ENCODE measurements at regions not wholly inside any gene's neighbourhood (a gene's known extent, or its start where the extent isn't known, plus 50 kb on each side); places are given as distances from the start of the nearest gene placed in this dataset.

DNA sequence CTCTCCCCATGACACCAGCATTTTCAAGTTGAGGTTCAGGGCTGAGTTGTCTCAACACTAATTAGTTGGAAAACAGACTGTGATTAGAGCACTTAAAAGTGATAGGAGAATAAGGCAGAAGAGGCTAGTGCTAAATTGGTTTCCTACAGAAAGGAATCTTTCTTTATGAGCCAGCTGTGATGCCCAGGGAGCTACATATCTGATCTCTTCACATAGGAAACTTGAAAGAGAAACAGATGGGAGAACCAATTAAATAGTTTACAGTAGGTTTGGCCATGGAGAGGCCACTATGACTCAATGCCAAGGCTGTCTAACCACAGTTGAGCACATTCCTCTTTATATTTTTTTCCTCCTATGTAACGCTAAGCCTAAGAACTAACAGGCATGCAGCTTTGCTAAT, 418.3 kb upstream of the CYRIA start:
- H3K36me3 ChIP-seq (ENCODE audit: control insufficient read depth, insufficient read depth, low read length), result no peaks in the 10 kb centered on the region
- no peak overlapping the region for H3K4me3 ChIP-seq (ENCODE audit: low read depth, low read length)
- no peaks in the 10 kb centered on the region for H3K4me1 ChIP-seq (ENCODE audit: control insufficient read depth, insufficient read depth, low read length)
- H3K27me3 ChIP-seq (ENCODE audit: control insufficient read depth, insufficient read depth, low read length), result no peaks in the 10 kb centered on the region
- no peaks in the 10 kb centered on the region for H3K9me3 ChIP-seq (ENCODE audit: control insufficient read depth, insufficient read depth, low read length)
- H3K9ac ChIP-seq (ENCODE audit: low read depth, low read length), result no peak overlapping the region

DNA sequence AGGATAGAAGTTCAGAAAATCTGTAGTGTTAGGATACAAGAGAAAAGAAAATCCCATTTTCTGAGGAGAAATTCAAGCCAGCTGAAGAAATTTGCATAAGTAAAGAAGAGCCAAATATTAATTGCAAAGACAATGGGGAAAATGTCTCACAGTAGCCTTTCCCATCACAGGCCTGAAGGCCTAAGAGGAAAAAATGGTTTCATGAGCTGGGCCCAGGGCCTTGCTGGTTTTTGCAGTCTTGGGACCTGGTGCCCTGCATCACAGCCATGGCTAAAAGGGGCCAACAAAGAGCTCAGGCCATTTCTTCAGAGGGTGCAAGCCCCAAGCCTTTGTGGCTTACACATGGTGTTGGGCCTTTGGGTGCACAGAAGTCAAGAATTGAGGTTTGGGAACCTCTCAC, 413.6 kb upstream of the CYRIA start:
- H3K9ac ChIP-seq (ENCODE audit: low read depth, low read length), result no peak overlapping the region
- H3K4me1 ChIP-seq (ENCODE audit: control insufficient read depth, insufficient read depth, low read length), result no peaks in the 10 kb centered on the region
- H3K9me3 ChIP-seq (ENCODE audit: control insufficient read depth, insufficient read depth, low read length), result no peaks in the 10 kb centered on the region
- H3K36me3 ChIP-seq (ENCODE audit: control insufficient read depth, insufficient read depth, low read length), result no peaks in the 10 kb centered on the region
- no peak overlapping the region for H3K4me3 ChIP-seq (ENCODE audit: low read depth, low read length)
- no peaks in the 10 kb centered on the region for H3K27me3 ChIP-seq (ENCODE audit: control insufficient read depth, insufficient read depth, low read length)

DNA sequence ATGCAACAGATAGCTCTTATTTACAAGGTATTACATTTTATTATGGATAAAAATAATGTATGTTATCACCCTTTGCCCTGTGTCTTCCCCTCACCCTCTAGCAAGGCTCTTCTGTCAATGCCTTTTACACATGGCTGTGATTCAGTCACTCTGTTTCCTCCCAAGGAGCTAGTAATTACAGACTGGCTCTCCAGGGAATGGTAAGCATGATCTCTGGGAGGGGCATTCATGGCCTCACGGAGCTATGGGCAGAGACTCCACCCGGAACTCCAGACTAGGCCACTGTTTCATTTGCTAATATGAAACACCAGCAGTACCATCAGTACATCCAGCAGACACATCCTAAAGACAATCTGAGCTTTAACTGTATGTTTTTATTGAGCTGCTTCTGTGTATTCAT, 410.9 kb upstream of the CYRIA start:
- Histone ChIP-seq H3K9ac (ENCODE audit: low read depth, low read length) (no peak overlapping the region), H3K9me3 (ENCODE audit: control insufficient read depth, insufficient read depth, low read length) (no peaks in the 10 kb centered on the region), H3K4me1 (ENCODE audit: control insufficient read depth, insufficient read depth, low read length) (no peaks in the 10 kb centered on the region), H3K36me3 (ENCODE audit: control insufficient read depth, insufficient read depth, low read length) (no peaks in the 10 kb centered on the region), H3K4me3 (ENCODE audit: low read depth, low read length) (no peak overlapping the region), H3K27me3 (ENCODE audit: control insufficient read depth, insufficient read depth, low read length) (no peaks in the 10 kb centered on the region)

DNA sequence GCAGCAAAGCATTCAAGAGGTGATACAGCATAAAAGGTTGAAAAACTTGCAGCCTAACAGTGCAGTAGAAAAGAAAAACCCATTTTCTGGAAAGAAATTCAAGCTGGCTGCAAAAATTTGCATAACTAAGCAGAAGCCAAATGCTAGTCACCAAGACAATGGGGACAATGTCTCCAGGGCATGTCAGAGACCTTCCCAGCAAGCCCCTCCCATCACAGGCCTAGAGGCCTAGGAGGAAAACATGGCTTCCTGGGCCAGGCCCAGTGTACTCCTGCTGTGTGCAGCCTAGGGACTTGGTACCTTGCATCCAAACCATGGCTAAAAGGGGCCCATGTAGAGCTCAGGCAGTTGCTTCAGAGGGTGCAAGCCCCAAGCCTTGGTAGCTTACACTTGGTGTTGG, 405.1 kb upstream of the CYRIA start:
- Histone ChIP-seq H3K27me3 (ENCODE audit: control insufficient read depth, insufficient read depth, low read length) (no peaks in the 10 kb centered on the region), H3K9me3 (ENCODE audit: control insufficient read depth, insufficient read depth, low read length) (peaks cover 3% of the 10 kb centered on the region), H3K9ac (ENCODE audit: low read depth, low read length) (no peak overlapping the region), H3K36me3 (ENCODE audit: control insufficient read depth, insufficient read depth, low read length) (no peaks in the 10 kb centered on the region), H3K4me3 (ENCODE audit: low read depth, low read length) (no peak overlapping the region), H3K4me1 (ENCODE audit: control insufficient read depth, insufficient read depth, low read length) (no peaks in the 10 kb centered on the region)

DNA sequence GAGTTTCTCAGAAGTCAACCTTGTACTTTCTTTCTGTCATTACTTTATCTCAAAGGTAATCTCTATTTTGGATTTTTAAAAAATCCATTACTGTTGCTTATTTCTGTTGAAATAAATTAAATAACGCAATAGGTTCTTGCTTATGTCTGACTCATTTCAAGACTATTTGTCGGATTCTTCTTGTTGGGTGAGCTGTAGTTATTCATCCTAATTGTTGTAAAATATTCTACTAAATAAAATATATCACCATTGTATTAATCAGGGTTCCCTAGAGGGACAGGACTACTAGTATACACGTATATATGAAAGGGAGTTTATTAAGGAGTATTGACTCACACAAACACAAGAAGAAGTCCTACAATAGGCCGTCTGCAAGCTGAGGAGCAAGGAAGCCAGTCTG, 403.9 kb upstream of the CYRIA start:
- Histone ChIP-seq H3K4me3 (ENCODE audit: low read depth, low read length) (no peak overlapping the region), H3K27me3 (ENCODE audit: control insufficient read depth, insufficient read depth, low read length) (no peaks in the 10 kb centered on the region), H3K9me3 (ENCODE audit: control insufficient read depth, insufficient read depth, low read length) (peaks cover 3% of the 10 kb centered on the region), H3K36me3 (ENCODE audit: control insufficient read depth, insufficient read depth, low read length) (no peaks in the 10 kb centered on the region), H3K9ac (ENCODE audit: low read depth, low read length) (no peak overlapping the region), H3K4me1 (ENCODE audit: control insufficient read depth, insufficient read depth, low read length) (no peaks in the 10 kb centered on the region)

DNA sequence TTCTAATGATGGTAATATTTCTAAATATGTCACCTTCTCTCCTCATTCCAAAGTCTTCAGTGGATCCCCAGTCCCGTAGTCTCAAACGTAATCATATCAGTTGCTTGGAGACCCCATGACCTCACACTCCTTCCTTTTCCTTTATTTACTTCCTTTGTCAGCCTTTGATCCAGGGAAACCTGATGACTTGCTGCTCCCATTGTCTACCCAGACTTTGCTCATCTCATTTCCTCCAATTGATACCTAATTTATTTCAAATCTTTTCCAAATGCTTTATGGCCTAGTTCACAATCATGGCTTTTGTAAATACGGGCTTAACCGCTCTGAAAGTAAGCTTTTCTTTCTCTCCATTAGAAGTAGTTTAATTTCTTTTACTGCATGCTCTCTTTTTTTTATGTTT, 402.4 kb upstream of the CYRIA start:
- Histone ChIP-seq H3K9me3 (ENCODE audit: control insufficient read depth, insufficient read depth, low read length) (peaks cover 3% of the 10 kb centered on the region), H3K4me1 (ENCODE audit: control insufficient read depth, insufficient read depth, low read length) (no peaks in the 10 kb centered on the region), H3K4me3 (ENCODE audit: low read depth, low read length) (no peak overlapping the region), H3K9ac (ENCODE audit: low read depth, low read length) (no peak overlapping the region), H3K27me3 (ENCODE audit: control insufficient read depth, insufficient read depth, low read length) (no peaks in the 10 kb centered on the region), H3K36me3 (ENCODE audit: control insufficient read depth, insufficient read depth, low read length) (no peaks in the 10 kb centered on the region)

DNA sequence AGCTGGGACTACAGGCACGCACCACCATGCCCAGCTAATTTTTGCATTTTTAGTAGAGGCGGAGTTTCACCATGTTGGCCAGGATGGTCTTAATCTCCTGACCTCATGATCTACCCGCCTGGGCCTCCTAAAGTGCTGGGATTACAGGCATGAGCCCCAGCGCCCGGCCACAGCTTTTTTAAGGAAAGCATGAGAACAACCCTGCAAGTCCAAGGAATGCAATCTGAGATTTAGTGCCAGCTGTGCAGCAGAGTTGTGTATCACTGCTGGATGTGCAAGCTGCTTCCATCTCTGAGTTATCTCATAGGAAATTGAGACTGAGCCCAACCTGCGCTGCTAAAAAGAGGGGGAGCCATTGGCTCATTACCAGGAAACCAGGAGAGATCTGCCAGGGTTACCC, 399.9 kb upstream of the CYRIA start:
- no peak overlapping the region for H3K4me3 ChIP-seq (ENCODE audit: low read depth, low read length)
- no peaks in the 10 kb centered on the region for H3K4me1 ChIP-seq (ENCODE audit: control insufficient read depth, insufficient read depth, low read length)
- no peaks in the 10 kb centered on the region for H3K36me3 ChIP-seq (ENCODE audit: control insufficient read depth, insufficient read depth, low read length)
- no peaks in the 10 kb centered on the region for H3K27me3 ChIP-seq (ENCODE audit: control insufficient read depth, insufficient read depth, low read length)
- H3K9me3 ChIP-seq (ENCODE audit: control insufficient read depth, insufficient read depth, low read length), result no peaks in the 10 kb centered on the region
- no peak overlapping the region for H3K9ac ChIP-seq (ENCODE audit: low read depth, low read length)

DNA sequence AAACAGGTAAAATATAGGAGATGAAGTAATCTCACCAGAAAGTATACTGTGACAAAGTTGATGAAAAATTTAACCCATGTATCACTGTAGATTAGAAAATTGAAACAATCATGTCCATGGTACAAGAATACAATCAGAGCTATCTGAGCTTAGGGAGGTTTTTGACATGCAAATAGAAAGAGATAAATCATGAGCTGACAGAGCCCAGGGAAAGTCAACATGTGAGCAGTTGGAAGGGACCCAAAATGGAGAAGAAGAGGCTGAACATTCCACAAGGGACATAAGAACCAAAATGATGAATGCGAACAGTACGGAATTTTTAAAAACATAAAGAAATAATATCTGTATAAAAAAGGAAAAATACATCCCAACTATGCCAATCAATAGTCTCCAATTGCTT, 395.4 kb upstream of the CYRIA start:
- Histone ChIP-seq H3K36me3 (ENCODE audit: control insufficient read depth, insufficient read depth, low read length) (no peaks in the 10 kb centered on the region), H3K4me1 (ENCODE audit: control insufficient read depth, insufficient read depth, low read length) (peaks cover 15% of the 10 kb centered on the region), H3K9me3 (ENCODE audit: control insufficient read depth, insufficient read depth, low read length) (no peaks in the 10 kb centered on the region), H3K27me3 (ENCODE audit: control insufficient read depth, insufficient read depth, low read length) (no peaks in the 10 kb centered on the region), H3K9ac (ENCODE audit: low read depth, low read length) (no peak overlapping the region), H3K4me3 (ENCODE audit: low read depth, low read length) (no peak overlapping the region)

DNA sequence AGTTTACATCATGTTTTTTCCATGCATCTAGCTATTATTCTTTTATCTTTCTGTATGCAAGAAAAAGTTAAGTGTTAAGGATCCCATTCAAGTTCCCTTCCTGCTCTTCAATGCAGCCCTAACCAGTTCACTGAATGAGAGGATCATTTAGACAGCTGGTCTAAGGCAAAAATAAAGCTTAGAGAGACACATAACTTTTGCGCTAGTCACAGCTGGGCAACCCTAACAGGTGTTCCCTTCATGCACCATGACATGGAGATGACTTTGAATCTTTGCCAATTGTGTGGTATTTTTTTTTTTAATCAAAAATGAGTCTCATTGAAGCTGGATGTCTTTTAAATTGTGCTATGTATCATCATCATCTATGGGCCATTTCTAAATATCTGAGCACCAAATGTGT, 393.8 kb upstream of the CYRIA start:
- H3K4me1 ChIP-seq (ENCODE audit: control insufficient read depth, insufficient read depth, low read length), result peaks cover 15% of the 10 kb centered on the region
- H3K27me3 ChIP-seq (ENCODE audit: control insufficient read depth, insufficient read depth, low read length), result no peaks in the 10 kb centered on the region
- H3K9me3 ChIP-seq (ENCODE audit: control insufficient read depth, insufficient read depth, low read length), result no peaks in the 10 kb centered on the region
- no peak overlapping the region for H3K4me3 ChIP-seq (ENCODE audit: low read depth, low read length)
- H3K9ac ChIP-seq (ENCODE audit: low read depth, low read length), result no peak overlapping the region
- no peaks in the 10 kb centered on the region for H3K36me3 ChIP-seq (ENCODE audit: control insufficient read depth, insufficient read depth, low read length)

DNA sequence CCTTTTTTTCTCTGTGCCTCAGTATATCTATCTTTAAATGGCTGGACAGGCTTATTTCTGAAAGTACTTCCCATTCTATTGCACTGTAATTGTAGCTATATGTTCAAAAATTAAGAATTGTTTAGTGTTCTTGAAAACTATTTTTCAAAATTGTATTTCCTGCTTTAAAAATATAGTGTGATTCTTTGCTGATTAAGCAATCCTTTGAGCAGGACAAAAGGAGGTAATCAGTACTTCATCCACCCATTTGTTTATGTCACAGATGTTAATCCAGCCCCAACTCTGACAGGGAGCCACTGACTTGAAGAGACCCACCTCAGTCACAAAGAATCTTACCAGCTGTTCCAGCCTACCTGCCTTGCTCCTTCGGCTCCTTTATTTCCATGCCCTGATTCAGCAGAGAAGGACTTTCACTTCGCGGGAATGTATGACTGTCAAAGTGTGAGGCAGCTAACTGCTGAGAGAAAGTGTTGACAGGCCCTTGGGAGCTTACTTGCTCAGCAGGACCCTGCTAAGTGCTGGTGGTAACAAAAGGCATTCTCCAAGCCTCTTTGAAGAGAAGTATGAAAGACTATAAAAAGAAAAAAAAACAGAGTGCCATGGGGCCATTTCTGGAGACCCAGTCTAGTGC, 393.3 kb upstream of the CYRIA start:
- Histone ChIP-seq H3K9ac (ENCODE audit: low read depth, low read length) (no peak overlapping the region), H3K4me3 (ENCODE audit: low read depth, low read length) (no peak overlapping the region), H3K4me1 (ENCODE audit: control insufficient read depth, insufficient read depth, low read length) (peaks cover 15% of the 10 kb centered on the region), H3K27me3 (ENCODE audit: control insufficient read depth, insufficient read depth, low read length) (no peaks in the 10 kb centered on the region), H3K36me3 (ENCODE audit: control insufficient read depth, insufficient read depth, low read length) (no peaks in the 10 kb centered on the region), H3K9me3 (ENCODE audit: control insufficient read depth, insufficient read depth, low read length) (no peaks in the 10 kb centered on the region)

DNA sequence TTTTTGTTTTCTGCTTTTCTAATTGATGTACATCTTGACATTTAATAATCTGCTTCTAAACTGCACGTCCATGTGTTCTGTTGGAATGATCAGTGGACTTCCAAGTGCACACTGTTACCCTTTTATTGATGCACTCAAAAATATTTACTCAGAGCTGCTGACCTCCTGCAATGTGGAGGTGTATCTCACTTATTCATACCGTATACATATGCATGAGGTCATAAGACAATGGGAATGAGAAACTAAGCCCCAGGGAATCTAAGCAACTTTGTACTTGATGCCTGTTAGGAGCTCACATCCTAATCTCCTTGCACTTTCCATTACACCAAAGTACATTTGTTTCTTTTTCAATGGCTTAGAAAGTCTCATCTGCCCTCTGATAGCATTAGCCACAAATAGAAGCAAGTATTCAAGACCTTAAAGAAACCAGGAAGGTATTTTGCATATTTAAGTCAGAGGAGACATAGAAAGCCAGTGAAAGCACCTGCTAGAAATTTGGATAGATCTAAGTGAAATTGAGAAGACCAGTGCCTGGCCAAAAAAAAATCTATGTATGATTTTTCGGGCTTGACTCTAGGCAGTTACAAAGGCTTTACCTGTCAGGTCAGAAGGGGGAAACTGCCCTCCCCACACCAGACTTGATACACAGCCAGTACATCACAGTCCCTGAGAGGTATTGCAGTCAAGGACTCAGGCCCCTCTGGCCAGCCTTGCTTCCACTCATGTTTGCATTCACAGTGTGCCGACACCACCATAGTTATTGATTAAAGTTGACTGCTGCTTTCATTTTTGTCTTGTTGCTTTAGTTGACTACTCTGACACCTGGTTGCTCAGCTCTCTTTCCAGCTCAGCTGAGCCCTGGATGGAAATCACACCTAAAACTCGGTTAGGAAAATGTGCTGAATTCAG, 391.7 kb upstream of the CYRIA start:
- peaks cover 15% of the 10 kb centered on the region for H3K4me1 ChIP-seq (ENCODE audit: control insufficient read depth, insufficient read depth, low read length)
- H3K27me3 ChIP-seq (ENCODE audit: control insufficient read depth, insufficient read depth, low read length), result no peaks in the 10 kb centered on the region
- H3K9me3 ChIP-seq (ENCODE audit: control insufficient read depth, insufficient read depth, low read length), result no peaks in the 10 kb centered on the region
- H3K9ac ChIP-seq (ENCODE audit: low read depth, low read length), result no peak overlapping the region
- H3K4me3 ChIP-seq (ENCODE audit: low read depth, low read length), result no peak overlapping the region
- no peaks in the 10 kb centered on the region for H3K36me3 ChIP-seq (ENCODE audit: control insufficient read depth, insufficient read depth, low read length)

DNA sequence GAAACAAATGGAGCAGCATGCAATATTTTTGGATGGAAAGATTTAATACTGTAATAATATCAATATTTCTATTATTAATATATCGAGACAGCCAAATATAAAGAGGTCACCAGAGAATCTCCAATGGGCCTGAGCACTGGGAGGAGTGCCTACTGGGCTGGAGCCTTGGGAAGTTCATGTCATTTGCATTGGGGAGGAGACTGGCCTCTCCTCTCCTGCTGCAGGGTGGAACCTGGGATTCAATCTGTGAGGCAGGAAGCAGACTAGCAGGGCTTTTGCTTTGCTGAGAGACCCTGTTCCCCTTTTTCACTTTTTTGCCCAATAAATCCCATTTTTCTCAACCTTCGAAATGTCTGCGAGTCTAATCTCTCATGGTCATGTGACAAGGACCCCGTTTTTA, 390.6 kb upstream of the CYRIA start:
- H3K9me3 ChIP-seq (ENCODE audit: control insufficient read depth, insufficient read depth, low read length), result no peaks in the 10 kb centered on the region
- H3K9ac ChIP-seq (ENCODE audit: low read depth, low read length), result no peak overlapping the region
- H3K4me3 ChIP-seq (ENCODE audit: low read depth, low read length), result no peak overlapping the region
- no peaks in the 10 kb centered on the region for H3K27me3 ChIP-seq (ENCODE audit: control insufficient read depth, insufficient read depth, low read length)
- H3K4me1 ChIP-seq (ENCODE audit: control insufficient read depth, insufficient read depth, low read length), result peaks cover 15% of the 10 kb centered on the region
- no peaks in the 10 kb centered on the region for H3K36me3 ChIP-seq (ENCODE audit: control insufficient read depth, insufficient read depth, low read length)
